ENCODE measurements at regions not wholly inside any gene's neighbourhood (a gene's known extent, or its start where the extent isn't known, plus 50 kb on each side); places are given as distances from the start of the nearest gene placed in this dataset.

DNA sequence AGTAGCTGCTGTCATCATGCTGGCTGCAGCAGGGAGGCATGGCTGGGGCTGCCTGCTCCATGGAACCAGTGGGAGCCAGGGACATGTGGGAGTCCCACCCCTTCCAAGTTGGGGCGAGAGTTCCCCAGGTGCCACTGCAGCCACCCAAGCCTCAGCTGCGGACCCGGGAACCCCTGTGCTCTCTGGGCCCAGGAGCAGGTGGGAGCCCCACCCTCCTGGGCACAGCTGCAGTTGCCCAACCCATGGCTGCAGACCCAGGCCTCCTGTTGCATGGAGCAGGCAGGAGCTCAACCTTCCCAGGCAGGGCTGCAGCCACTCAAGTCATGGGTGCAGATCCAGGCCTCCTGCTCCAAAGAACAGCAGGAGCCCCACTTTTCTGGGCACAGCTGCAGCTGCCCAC is 274.2 kb upstream of the KCNJ16 start:
- no peaks in the 10 kb centered on the region for H3K36me3 Mint-ChIP-seq
- H3K9me3 Mint-ChIP-seq: peaks cover 2 to 13% (median 9%) of the 10 kb centered on the region in 5 donors
- no peak overlapping the region for H3K27ac Mint-ChIP-seq
- POLR2A ChIA-PET: no interaction called here
- no peaks in the 10 kb centered on the region for H3K4me1 Mint-ChIP-seq
- H3K4me3 Mint-ChIP-seq: no peak overlapping the region
- H3K4me3 ChIP-seq (ENCODE audit: low read length): no peak overlapping the region
- CTCF ChIA-PET: no interaction called here
- H3K27me3 Mint-ChIP-seq: peaks cover 0 to 4% of the 10 kb centered on the region in 2 donors
- no peak overlapping the region for H3K27ac ChIP-seq (ENCODE audit: low read depth, low read length)
- H3K4me1 ChIP-seq (ENCODE audit: insufficient read depth, low read length): no peaks in the 10 kb centered on the region
- no peaks in the 10 kb centered on the region for H3K27me3 ChIP-seq (ENCODE audit: insufficient read depth, low read length, poor library complexity, severe bottlenecking)
- H3K36me3 ChIP-seq (ENCODE audit: insufficient read depth, low read length): no peaks in the 10 kb centered on the region
- no peak for DNase-seq
- no peaks in the 10 kb centered on the region for H3K9me3 ChIP-seq (ENCODE audit: low read length)

DNA sequence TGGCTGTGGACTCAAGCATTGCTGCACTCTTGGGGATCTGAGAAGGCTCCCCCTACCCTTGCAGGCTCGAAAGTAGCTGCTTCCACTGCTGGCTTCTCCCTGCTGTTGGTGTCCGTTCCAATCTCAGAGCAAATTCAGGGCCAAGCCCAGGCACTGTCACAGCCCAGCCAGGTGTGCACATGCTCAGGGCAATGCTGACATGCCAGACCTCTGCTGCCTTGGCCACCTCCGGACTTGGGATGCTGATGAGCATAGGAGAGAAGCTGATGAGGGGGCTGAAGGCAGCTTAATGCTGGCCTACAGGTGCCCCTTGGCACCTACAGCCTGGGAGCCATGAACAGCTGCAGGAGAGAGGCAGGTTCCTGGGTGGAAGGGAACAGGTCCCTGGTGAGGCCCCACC is 273.7 kb upstream of the KCNJ16 start:
- H3K36me3 ChIP-seq (ENCODE audit: insufficient read depth, low read length): no peaks in the 10 kb centered on the region
- no peaks in the 10 kb centered on the region for H3K36me3 Mint-ChIP-seq
- H3K4me3 ChIP-seq (ENCODE audit: low read length): no peak overlapping the region
- no peak overlapping the region for H3K4me3 Mint-ChIP-seq
- no peaks in the 10 kb centered on the region for H3K27me3 ChIP-seq (ENCODE audit: insufficient read depth, low read length, poor library complexity, severe bottlenecking)
- no peak overlapping the region for H3K27ac ChIP-seq (ENCODE audit: low read depth, low read length)
- POLR2A ChIA-PET: no interaction called here
- CTCF ChIA-PET: interaction anchor here (0.6 kb wide), 1 partner anchor 114 kb away, joined by 3 read pairs; no protein-coding TSS in a partner anchor
- no peaks in the 10 kb centered on the region for H3K4me1 Mint-ChIP-seq
- peaks cover 2 to 13% (median 9%) of the 10 kb centered on the region in 5 donors for H3K9me3 Mint-ChIP-seq
- H3K9me3 ChIP-seq (ENCODE audit: low read length): no peaks in the 10 kb centered on the region
- no peak overlapping the region for H3K27ac Mint-ChIP-seq
- DNase-seq: no peak
- H3K4me1 ChIP-seq (ENCODE audit: insufficient read depth, low read length): no peaks in the 10 kb centered on the region
- H3K27me3 Mint-ChIP-seq: peaks cover 0 to 4% of the 10 kb centered on the region in 2 donors

DNA sequence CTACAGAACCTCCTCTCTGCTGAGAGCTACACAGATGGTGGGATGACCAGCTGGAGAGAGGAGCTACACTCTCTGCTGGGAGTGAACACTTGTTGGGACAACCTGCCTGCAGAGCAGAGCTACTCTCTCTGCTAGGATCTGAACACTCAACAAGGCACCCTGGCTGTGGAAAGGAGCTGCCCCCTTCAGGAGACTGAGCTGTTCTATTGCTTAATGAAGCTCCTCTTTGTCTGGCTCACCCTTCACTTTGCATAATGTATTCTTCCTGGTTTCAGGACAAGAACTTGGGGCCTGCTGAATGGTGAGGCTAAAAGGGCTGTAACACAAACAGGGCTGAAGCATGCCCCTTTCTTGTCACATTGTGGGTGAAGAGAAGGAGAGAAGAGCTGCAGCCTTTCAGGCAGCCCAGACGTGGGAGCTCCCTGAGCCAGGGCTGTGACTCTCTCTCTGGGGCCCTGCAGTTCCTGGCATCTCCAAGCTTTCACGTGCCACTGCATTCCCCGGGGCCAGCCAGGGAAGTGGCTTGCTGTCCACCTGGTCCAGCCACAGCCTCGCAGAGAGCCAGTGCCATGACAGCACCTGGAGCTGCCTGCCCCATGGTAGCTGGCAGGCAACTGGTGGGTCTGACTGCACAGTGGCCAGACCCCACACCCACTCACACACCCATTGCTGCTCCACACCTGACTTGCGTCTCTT is 272.8 kb upstream of the KCNJ16 start:
- no peaks in the 10 kb centered on the region for H3K36me3 ChIP-seq (ENCODE audit: insufficient read depth, low read length)
- no peak overlapping the region for H3K4me3 ChIP-seq (ENCODE audit: low read length)
- Mint-ChIP-seq H3K27me3 (peaks cover 0 to 4% of the 10 kb centered on the region in 2 donors), H3K36me3 (no peaks in the 10 kb centered on the region), H3K4me1 (no peaks in the 10 kb centered on the region), H3K9me3 (peaks cover 2 to 13% (median 9%) of the 10 kb centered on the region in 5 donors), H3K27ac (no peak overlapping the region), H3K4me3 (no peak overlapping the region)
- CTCF ChIA-PET: interaction anchor here (0.6 kb wide), 1 partner anchor 114 kb away, joined by 3 read pairs; no protein-coding TSS in a partner anchor
- POLR2A ChIA-PET: no interaction called here
- no peaks in the 10 kb centered on the region for H3K4me1 ChIP-seq (ENCODE audit: insufficient read depth, low read length)
- no peaks in the 10 kb centered on the region for H3K27me3 ChIP-seq (ENCODE audit: insufficient read depth, low read length, poor library complexity, severe bottlenecking)
- DNase-seq: no peak
- no peak overlapping the region for H3K27ac ChIP-seq (ENCODE audit: low read depth, low read length)
- H3K9me3 ChIP-seq (ENCODE audit: low read length): no peaks in the 10 kb centered on the region

DNA sequence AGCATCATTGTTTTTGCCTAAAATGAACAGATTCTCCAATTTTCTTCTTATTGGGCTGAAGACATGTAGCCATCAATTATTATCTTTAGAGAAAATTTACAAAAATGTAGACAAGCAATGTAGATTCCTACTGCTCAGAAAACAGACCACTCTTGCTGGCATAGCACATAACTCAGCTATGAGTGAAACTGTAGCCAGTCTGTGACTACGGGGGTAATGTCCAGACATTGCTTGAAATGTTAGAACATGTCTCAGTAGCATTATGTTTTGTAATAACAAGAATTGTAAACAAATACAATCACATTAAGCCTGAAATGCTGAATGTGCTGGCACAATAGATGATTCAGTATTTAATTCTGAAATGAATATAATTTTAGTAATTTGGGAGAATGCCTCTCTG is 265.7 kb upstream of the KCNJ16 start:
- Histone ChIP-seq H3K36me3 (ENCODE audit: insufficient read depth, low read length) (no peaks in the 10 kb centered on the region), H3K4me1 (ENCODE audit: insufficient read depth, low read length) (no peaks in the 10 kb centered on the region), H3K9me3 (ENCODE audit: low read length) (no peaks in the 10 kb centered on the region), H3K4me3 (ENCODE audit: low read length) (no peak overlapping the region), H3K27ac (ENCODE audit: low read depth, low read length) (no peak overlapping the region), H3K27me3 (ENCODE audit: insufficient read depth, low read length, poor library complexity, severe bottlenecking) (no peaks in the 10 kb centered on the region)
- CTCF ChIA-PET: no interaction called here
- Mint-ChIP-seq H3K4me3 (no peak overlapping the region), H3K9me3 (no peaks in the 10 kb centered on the region), H3K4me1 (no peaks in the 10 kb centered on the region), H3K36me3 (no peaks in the 10 kb centered on the region), H3K27ac (no peak overlapping the region), H3K27me3 (no peaks in the 10 kb centered on the region)
- DNase-seq: no peak
- POLR2A ChIA-PET: no interaction called here

DNA sequence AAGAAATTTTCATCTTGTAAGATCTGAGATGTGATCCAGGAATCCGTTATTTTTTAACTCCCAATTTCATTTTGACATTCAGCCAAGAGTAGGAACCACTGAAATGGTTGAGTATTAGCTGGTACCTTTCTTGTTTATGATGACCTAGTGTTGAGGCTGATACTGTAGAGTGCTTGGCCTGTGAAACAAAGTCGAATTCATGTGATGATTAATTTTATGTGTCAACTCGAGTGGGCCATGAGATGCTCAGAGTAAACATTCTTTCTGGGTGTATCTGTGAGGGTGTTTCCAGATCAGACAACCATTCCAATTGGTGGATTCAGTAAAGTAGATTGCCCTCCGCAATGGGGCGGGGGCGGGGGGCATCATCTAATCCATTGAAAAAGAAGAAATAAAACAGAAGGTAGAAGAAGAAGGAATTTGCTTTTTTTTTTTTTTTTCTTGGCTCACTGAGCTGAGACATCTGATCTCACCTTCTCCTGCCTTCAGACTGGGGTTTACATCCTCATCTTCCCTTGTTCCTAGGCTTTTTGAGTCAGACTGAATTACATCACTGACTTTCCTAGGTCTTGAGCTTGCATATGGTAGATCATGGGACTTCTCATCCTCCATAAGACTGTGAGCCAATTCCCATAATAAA is 264.6 kb upstream of the KCNJ16 start:
- no peak overlapping the region for H3K27ac Mint-ChIP-seq
- H3K27ac ChIP-seq (ENCODE audit: low read depth, low read length): no peak overlapping the region
- ChIA-PET CTCF (no interaction called here), POLR2A (no interaction called here)
- H3K27me3 ChIP-seq (ENCODE audit: insufficient read depth, low read length, poor library complexity, severe bottlenecking): no peaks in the 10 kb centered on the region
- H3K9me3 Mint-ChIP-seq: no peaks in the 10 kb centered on the region
- H3K4me1 Mint-ChIP-seq: no peaks in the 10 kb centered on the region
- H3K4me3 Mint-ChIP-seq: no peak overlapping the region
- DNase-seq: no peak
- no peak overlapping the region for H3K4me3 ChIP-seq (ENCODE audit: low read length)
- no peaks in the 10 kb centered on the region for H3K27me3 Mint-ChIP-seq
- no peaks in the 10 kb centered on the region for H3K9me3 ChIP-seq (ENCODE audit: low read length)
- no peaks in the 10 kb centered on the region for H3K36me3 Mint-ChIP-seq
- no peaks in the 10 kb centered on the region for H3K36me3 ChIP-seq (ENCODE audit: insufficient read depth, low read length)
- H3K4me1 ChIP-seq (ENCODE audit: insufficient read depth, low read length): no peaks in the 10 kb centered on the region

DNA sequence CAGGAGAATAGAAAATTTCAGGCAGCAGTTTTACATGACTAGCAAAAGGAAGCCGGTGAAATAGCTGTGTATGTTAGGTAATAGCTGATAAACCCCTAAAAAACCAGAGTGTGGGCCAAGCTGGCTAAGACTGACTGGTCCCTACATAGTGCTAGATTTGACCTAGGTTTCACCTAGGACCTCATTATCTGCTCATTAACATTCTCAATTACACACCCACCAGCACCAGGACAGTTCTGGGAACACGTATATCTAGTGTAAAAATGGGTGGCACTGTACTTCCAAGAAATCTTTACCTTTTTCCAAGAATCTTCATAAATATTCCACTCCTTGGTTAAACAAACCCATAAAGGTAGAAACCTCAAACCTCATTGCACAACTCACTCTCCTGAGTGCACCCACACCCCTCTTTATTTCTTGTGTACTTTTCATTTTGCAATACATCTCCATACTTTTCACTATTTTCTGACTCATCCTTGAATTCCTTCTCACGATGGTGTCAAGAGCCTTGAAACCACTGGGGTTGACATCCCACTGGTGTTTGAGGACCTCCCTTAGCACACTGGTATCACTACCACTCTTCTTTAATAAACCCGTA is 262.7 kb upstream of the KCNJ16 start:
- H3K4me3 Mint-ChIP-seq: no peak overlapping the region
- H3K27ac Mint-ChIP-seq: no peak overlapping the region
- no peaks in the 10 kb centered on the region for H3K27me3 Mint-ChIP-seq
- Histone ChIP-seq H3K4me1 (ENCODE audit: insufficient read depth, low read length) (no peaks in the 10 kb centered on the region), H3K9me3 (ENCODE audit: low read length) (no peaks in the 10 kb centered on the region), H3K27me3 (ENCODE audit: insufficient read depth, low read length, poor library complexity, severe bottlenecking) (no peaks in the 10 kb centered on the region), H3K36me3 (ENCODE audit: insufficient read depth, low read length) (no peaks in the 10 kb centered on the region), H3K4me3 (ENCODE audit: low read length) (no peak overlapping the region), H3K27ac (ENCODE audit: low read depth, low read length) (no peak overlapping the region)
- H3K9me3 Mint-ChIP-seq: no peaks in the 10 kb centered on the region
- no peak for DNase-seq
- POLR2A ChIA-PET: no interaction called here
- H3K4me1 Mint-ChIP-seq: no peaks in the 10 kb centered on the region
- H3K36me3 Mint-ChIP-seq: no peaks in the 10 kb centered on the region
- CTCF ChIA-PET: no interaction called here

DNA sequence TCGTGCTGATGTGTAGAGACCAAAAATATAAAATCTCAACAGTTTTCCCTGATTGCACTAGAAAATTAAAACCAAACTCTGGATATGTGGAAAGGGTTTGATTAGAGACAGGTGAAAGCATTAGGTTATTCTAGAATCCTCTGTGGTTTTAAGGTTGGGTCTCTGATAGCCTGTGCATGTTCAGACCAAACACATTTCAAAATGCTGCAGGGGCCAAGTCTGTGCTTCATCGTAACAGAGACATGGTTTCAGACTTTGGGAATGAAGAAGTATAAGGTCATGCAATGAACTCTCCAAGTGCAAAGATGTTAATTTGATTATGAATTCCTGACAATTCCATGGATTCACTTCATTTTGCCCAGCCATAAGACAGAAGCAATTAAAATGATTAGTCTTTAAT is 261.0 kb upstream of the KCNJ16 start:
- peaks cover 0 to 7% (median 0%) of the 10 kb centered on the region in 5 donors for H3K9me3 Mint-ChIP-seq
- ChIA-PET CTCF (no interaction called here), POLR2A (no interaction called here)
- H3K4me1 Mint-ChIP-seq: no peaks in the 10 kb centered on the region
- H3K9me3 ChIP-seq (ENCODE audit: low read length): no peaks in the 10 kb centered on the region
- DNase-seq: no peak
- H3K27me3 Mint-ChIP-seq: no peaks in the 10 kb centered on the region
- no peak overlapping the region for H3K27ac ChIP-seq (ENCODE audit: low read depth, low read length)
- no peaks in the 10 kb centered on the region for H3K36me3 Mint-ChIP-seq
- no peak overlapping the region for H3K4me3 Mint-ChIP-seq
- no peak overlapping the region for H3K4me3 ChIP-seq (ENCODE audit: low read length)
- no peaks in the 10 kb centered on the region for H3K27me3 ChIP-seq (ENCODE audit: insufficient read depth, low read length, poor library complexity, severe bottlenecking)
- no peak overlapping the region for H3K27ac Mint-ChIP-seq
- H3K36me3 ChIP-seq (ENCODE audit: insufficient read depth, low read length): no peaks in the 10 kb centered on the region
- H3K4me1 ChIP-seq (ENCODE audit: insufficient read depth, low read length): no peaks in the 10 kb centered on the region

DNA sequence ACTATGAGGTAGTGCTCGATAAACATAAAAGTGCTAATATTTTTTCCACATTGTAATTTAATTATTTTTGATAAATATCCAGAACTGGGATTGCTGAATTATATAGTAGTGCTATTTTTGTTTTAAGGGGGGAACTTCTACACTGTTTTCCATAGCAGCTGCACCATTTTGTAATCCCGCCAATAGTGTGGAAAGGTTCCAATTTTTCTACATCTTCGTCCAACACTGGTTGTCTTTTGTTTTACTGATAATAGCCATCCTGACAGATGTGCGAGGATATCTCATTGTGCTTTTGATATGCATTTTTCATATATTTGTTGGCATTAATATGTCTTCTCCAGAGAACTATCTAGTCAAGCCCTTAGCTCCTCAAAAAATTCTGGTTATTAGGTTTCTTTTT is 259.6 kb upstream of the KCNJ16 start:
- no peaks in the 10 kb centered on the region for H3K4me1 ChIP-seq (ENCODE audit: insufficient read depth, low read length)
- H3K27me3 ChIP-seq (ENCODE audit: insufficient read depth, low read length, poor library complexity, severe bottlenecking): no peaks in the 10 kb centered on the region
- Mint-ChIP-seq H3K27me3 (no peaks in the 10 kb centered on the region), H3K27ac (no peak overlapping the region), H3K4me3 (no peak overlapping the region), H3K36me3 (no peaks in the 10 kb centered on the region), H3K9me3 (peaks cover 0 to 10% (median 0%) of the 10 kb centered on the region in 5 donors), H3K4me1 (no peaks in the 10 kb centered on the region)
- H3K9me3 ChIP-seq (ENCODE audit: low read length): no peaks in the 10 kb centered on the region
- no peak overlapping the region for H3K27ac ChIP-seq (ENCODE audit: low read depth, low read length)
- ChIA-PET POLR2A (no interaction called here), CTCF (no interaction called here)
- H3K36me3 ChIP-seq (ENCODE audit: insufficient read depth, low read length): no peaks in the 10 kb centered on the region
- no peak overlapping the region for H3K4me3 ChIP-seq (ENCODE audit: low read length)
- DNase-seq: no peak
